Liver (tissue), 8 donors: ENCODE measurements at regions not wholly inside any gene's neighbourhood (a gene's known extent, or its start where the extent isn't known, plus 50 kb on each side); places are given as distances from the start of the nearest gene placed in this dataset.

Experiments used
- DNase-seq: peaks from one replicate; pipeline ENCODE4 v3.0.0-alpha.2; 2017; ENCODE audit warnings: low spot score
- H3K27ac ChIP-seq, 2 donors: one replicate each; pipeline ENCODE4 v1.7.0; 2013; ENCODE audit warnings: inconsistent platforms in 2 of 2, low read length in 2 of 2, control low read depth in 1 of 2, low read depth in 1 of 2, mild to moderate bottlenecking in 1 of 2
- H3K27me3 ChIP-seq, 4 donors: one replicate each; pipeline versions ENCODE4 v1.6.1 to v1.7.0; 2013; ENCODE audit warnings: low read length in 3 of 4, inconsistent platforms in 1 of 4, mild to moderate bottlenecking in 1 of 4, moderate library complexity in 1 of 4; ENCODE audit not compliant: control insufficient read depth in 4 of 4, insufficient read depth in 4 of 4
- H3K36me3 ChIP-seq, 4 donors: one replicate each; pipeline versions ENCODE4 v1.6.1 to v1.7.0; 2013; ENCODE audit warnings: low read length in 3 of 4, mild to moderate bottlenecking in 3 of 4, low read depth in 1 of 4, moderate library complexity in 1 of 4; ENCODE audit not compliant: control insufficient read depth in 4 of 4, insufficient read depth in 3 of 4
- H3K4me1 ChIP-seq, 4 donors: one replicate each; pipeline versions ENCODE4 v1.6.1 to v1.7.0; 2013; ENCODE audit warnings: low read length in 3 of 4, mild to moderate bottlenecking in 3 of 4, moderate library complexity in 1 of 4; ENCODE audit not compliant: control insufficient read depth in 4 of 4, insufficient read depth in 4 of 4
- H3K4me3 ChIP-seq, 3 donors: one replicate each; pipeline versions ENCODE4 v1.6.1 to v1.7.0; 2013; ENCODE audit warnings: low read length in 3 of 3, control low read depth in 1 of 3, low read depth in 1 of 3, mild to moderate bottlenecking in 1 of 3
- H3K9ac ChIP-seq, 2 donors: one replicate each; pipeline ENCODE4 v1.7.0; 2013; ENCODE audit warnings: low read length in 2 of 2, mild to moderate bottlenecking in 2 of 2, moderate library complexity in 2 of 2, control low read depth in 1 of 2, low read depth in 1 of 2
- H3K9me3 ChIP-seq, 4 donors: one replicate each; pipeline versions ENCODE4 v1.6.1 to v1.7.0; 2013; ENCODE audit warnings: low read length in 3 of 4; ENCODE audit not compliant: control insufficient read depth in 4 of 4
- CTCF ChIP-seq: fragments of 150-350 bp; IDR thresholded peaks from 2 replicates; pipeline ENCODE4 v1.5.1; 2017; ENCODE audit warnings: improper control_type of control experiment, low read depth, low read length; ENCODE audit not compliant: missing input control
- EGR1 ChIP-seq, 2 donors: IDR thresholded peaks; 2 replicates each; pipeline ENCODE4 v1.6.1; 2016 to 2018; ENCODE audit warnings: antibody characterized with exemption in 2 of 2, low read depth in 2 of 2
- HNF4A ChIP-seq, 2 donors: conservative IDR thresholded peaks; 2 replicates each; pipeline ENCODE4 v1.6.1; 2016; ENCODE audit warnings: antibody characterized with exemption in 2 of 2, mild to moderate bottlenecking in 2 of 2
- HNF4G ChIP-seq: IDR thresholded peaks from 2 replicates; pipeline ENCODE4 v1.6.1; 2016; ENCODE audit warnings: antibody characterized with exemption
- MAX ChIP-seq: IDR thresholded peaks from 2 replicates; pipeline ENCODE4 v1.6.1; 2016; ENCODE audit warnings: antibody characterized with exemption
- NR2F2 ChIP-seq: IDR thresholded peaks from 2 replicates; pipeline ENCODE4 v1.6.1; 2016; ENCODE audit warnings: antibody characterized with exemption
- RAD21 ChIP-seq, 2 donors: IDR thresholded peaks; 2 replicates each; pipeline ENCODE4 v1.6.1; 2016; ENCODE audit warnings: antibody characterized with exemption in 2 of 2, mild to moderate bottlenecking in 2 of 2
- REST ChIP-seq: IDR thresholded peaks from 2 replicates; pipeline ENCODE4 v1.6.1; 2016; ENCODE audit warnings: antibody characterized with exemption, mild to moderate bottlenecking
- RXRA ChIP-seq, 2 donors: IDR thresholded peaks; 2 replicates each; pipeline ENCODE4 v1.6.1; 2017 to 2018; ENCODE audit warnings: antibody characterized with exemption in 2 of 2, mild to moderate bottlenecking in 1 of 2
- SP1 ChIP-seq: IDR thresholded peaks from 2 replicates; pipeline ENCODE4 v1.6.1; 2018; ENCODE audit warnings: antibody characterized with exemption, mild to moderate bottlenecking
- YY1 ChIP-seq: IDR thresholded peaks from 2 replicates; pipeline ENCODE4 v1.6.1; 2016; ENCODE audit warnings: antibody characterized with exemption, mild to moderate bottlenecking
- ZBTB33 ChIP-seq: IDR thresholded peaks from 2 replicates; pipeline ENCODE4 v1.6.1; 2016; ENCODE audit warnings: antibody characterized with exemption
- WGBS: extraction: QIAGEN DNeasy Blood & Tissue Kit; methylation state at CpG from one replicate; pipeline ENCODE4 v1.1.7; 2013; 5-methylcytosine and 5-hydroxymethylcytosine counted together
- donor health status: healthy.
- donor health status: healthy.
- donor health status: healthy.
- donor health status: healthy.
- donor health status: healthy.

GRCh38 chr12:56840922-56841321 lies 77.8 kb downstream of the HSD17B6 start (continued):
- TF ChIP-seq ZBTB33, result no peak
- no peak for TF ChIP-seq NR2F2

- Histone ChIP-seq H3K9ac (no peak overlapping the region), H3K4me1 (peaks cover 8 to 41% (median 30%) of the 10 kb centered on the region in 4 donors), H3K4me3 (no peak overlapping the region), H3K9me3 (no peaks in the 10 kb centered on the region), H3K27ac (no peak overlapping the region), H3K36me3 (no peaks in the 10 kb centered on the region), H3K27me3 (no peaks in the 10 kb centered on the region)
- DNase-seq, result peak; percentile 67
- 16% methylated on average over 1 of the region's 1 CpG for WGBS
- peak; percentile 11 for TF ChIP-seq SP1
- TF ChIP-seq REST, result no peak
- peak; percentile 61 for TF ChIP-seq YY1
- TF ChIP-seq HNF4A (conservative IDR thresholded peaks at IDR 0.05), result peak; percentile 25 to 31
- TF ChIP-seq HNF4G, result no peak
- peak; percentile 74 for TF ChIP-seq CTCF
- peak; percentile 92 to 97 for TF ChIP-seq RAD21 (IDR thresholded peaks at IDR 0.05)
- TF ChIP-seq EGR1 (IDR thresholded peaks at IDR 0.05; ENCODE audit: low read depth in 2 of 2), result no peak
- no peak for TF ChIP-seq MAX
- TF ChIP-seq RXRA (IDR thresholded peaks at IDR 0.05), result peak; percentile 9 to 60
These were observed 76.8 kb downstream of the HSD17B6 start for GRCh38 chr12:56839915-56840325.

GRCh38 chr12:56839489-56839848 lies 76.3 kb downstream of the HSD17B6 start:
- H3K36me3 ChIP-seq, result no peaks in the 10 kb centered on the region
- H3K4me1 ChIP-seq, result peaks cover 8 to 41% (median 30%) of the 10 kb centered on the region in 4 donors
- H3K4me3 ChIP-seq, result no peak overlapping the region
- no peaks in the 10 kb centered on the region for H3K27me3 ChIP-seq
- TF ChIP-seq MAX (no peak), HNF4A (conservative IDR thresholded peaks at IDR 0.05) (peak in 1 of 2 donors; percentile 9)
- no peaks in the 10 kb centered on the region for H3K9me3 ChIP-seq
- no peak for DNase-seq
- H3K9ac ChIP-seq, result no peak overlapping the region
- H3K27ac ChIP-seq, result no peak overlapping the region
